HCT116 (cell line): ENCODE measurements at regions not wholly inside any gene's neighbourhood (a gene's known extent, or its start where the extent isn't known, plus 50 kb on each side); places are given as distances from the start of the nearest gene placed in this dataset.
"Not testable (repeated sequence)": the region's sequence is repeated elsewhere in the genome, so short reads cannot be mapped to it uniquely, and the experiment has no call there.

Source experiments
- ATAC-seq: fragments of 200-7000 bp; cut with Tn5 transposase; 2 replicates; pipeline ENCODE4 v1.9.1; 2020; ENCODE audit warnings: mild to moderate bottlenecking, moderate library complexity
- BruUV-seq: library from RNA; stranded (reverse); fragments of 400-500 nt; replicated peaks from 2 replicates; lab custom pipeline; 2021; lab: Mats Ljungman, UMichigan
- CTCF ChIA-PET: fragments of 300-600 bp; sonication (Branson Sonifier 250); formaldehyde crosslinking; loops from one replicate; lab custom pipeline; 2021; ENCODE audit warnings: antibody characterized with exemption; lab: Charles Lee
- POLR2A ChIA-PET: fragments of 300-600, 350-600 bp; sonication (Branson Sonifier 250); formaldehyde crosslinking; loops from one replicate; lab custom pipeline; 2021; ENCODE audit warnings: antibody characterized with exemption; lab: Charles Lee
- RAD21 ChIA-PET, 2 experiments: fragments of 300-600 bp; sonication (Branson Sonifier 250); formaldehyde crosslinking; loops; one replicate each; lab custom pipeline; 2023; ENCODE audit warnings: low total read pairs in 2 of 2; ENCODE audit not compliant: uncharacterized antibody in 2 of 2, unreplicated experiment in 2 of 2, low non-redundant PET in 1 of 2; lab: Charles Lee
- DNase-seq: peaks from one replicate; pipeline ENCODE4 v3.0.0-alpha.2; 2010; ENCODE audit warnings: low read depth, low spot score
- H2AFZ ChIP-seq: fragments of 200-600 bp; shearing (Covaris generic), sonication (generic); 2 replicates; pipeline ENCODE4 v1.6.1; 2017; ENCODE audit warnings: low read depth, mixed run types, mixed read lengths, antibody characterized with exemption, low read length; ENCODE audit not compliant: poor library complexity, severe bottlenecking
- H3K27ac ChIP-seq: 2 replicates; pipeline ENCODE4 v1.5.1; 2012; ENCODE audit warnings: low read depth, low read length
- H3K27me3 ChIP-seq: fragments of 200-600 bp; sonication (generic); 2 replicates; pipeline ENCODE4 v1.6.1; 2016; ENCODE audit warnings: mixed run types, low read length, mixed read lengths; ENCODE audit not compliant: insufficient read depth
- H3K36me3 ChIP-seq, 2 experiments: fragments of 200-500 bp in 1 of 2; fragments of 200-600 bp in 1 of 2; sonication (Bioruptor generic) in 1 of 2; sonication (generic) in 1 of 2; 2 replicates each; pipeline versions ENCODE4 v1.5.1 to v1.6.1; 2014 to 2016; ENCODE audit warnings: low read length in 2 of 2, inconsistent platforms in 1 of 2, mixed read lengths in 1 of 2, mixed run types in 1 of 2; ENCODE audit not compliant: insufficient read depth in 2 of 2, control insufficient read depth in 1 of 2
- H3K4me1 ChIP-seq, 2 experiments: fragments of 200-600 bp in 1 of 2; sonication (generic) in 1 of 2; 2 replicates each; pipeline versions ENCODE4 v1.5.1 to v1.6.1; 2012 to 2017; ENCODE audit warnings: low read length in 2 of 2, inconsistent platforms in 1 of 2, mild to moderate bottlenecking in 1 of 2, mixed read lengths in 1 of 2, mixed run types in 1 of 2, moderate library complexity in 1 of 2; ENCODE audit not compliant: insufficient read depth in 2 of 2, control insufficient read depth in 1 of 2
- H3K4me2 ChIP-seq: fragments of 200-600 bp; sonication (generic); 2 replicates; pipeline ENCODE4 v1.6.1; 2017; ENCODE audit warnings: mixed run types, low read length, mixed read lengths
- H3K4me3 ChIP-seq, 2 experiments: fragments of 200-600 bp in 1 of 2; sonication (generic) in 1 of 2; replicated peaks in 1 of 2; 2 replicates each; pipeline ENCODE4 v1.5.1; 2011 to 2016; ENCODE audit warnings: low read length in 2 of 2, control low read depth in 1 of 2, low read depth in 1 of 2, mild to moderate bottlenecking in 1 of 2, mixed read lengths in 1 of 2, mixed run types in 1 of 2
- H3K79me2 ChIP-seq: fragments of 200-600 bp; sonication (generic); 2 replicates; pipeline ENCODE4 v1.6.1; 2017; ENCODE audit warnings: mild to moderate bottlenecking, mixed run types, low read length, moderate library complexity, mixed read lengths; ENCODE audit not compliant: insufficient read depth
- H3K9ac ChIP-seq: fragments of 200-600 bp; sonication (generic); 2 replicates; pipeline ENCODE4 v1.6.1; 2016; ENCODE audit warnings: low read length, mixed read lengths
- H3K9me2 ChIP-seq: fragments of 200-600 bp; sonication (generic), shearing (Covaris generic); 2 replicates; pipeline ENCODE4 v1.6.1; 2017; ENCODE audit warnings: mixed run types, mild to moderate bottlenecking, moderate library complexity; ENCODE audit not compliant: insufficient read depth
- H3K9me3 ChIP-seq, 2 experiments: fragments of 200-500 bp in 1 of 2; fragments of 200-600 bp in 1 of 2; sonication (Bioruptor generic) in 1 of 2; sonication (generic) in 1 of 2; 2 replicates each; pipeline ENCODE4 v1.6.1; 2014 to 2017; ENCODE audit warnings: low read length in 2 of 2, mixed read lengths in 2 of 2, inconsistent platforms in 1 of 2, low read depth in 1 of 2, mild to moderate bottlenecking in 1 of 2, mixed run types in 1 of 2, moderate library complexity in 1 of 2; ENCODE audit not compliant: control insufficient read depth in 1 of 2, insufficient read depth in 1 of 2
- H4K20me1 ChIP-seq: fragments of 200-600 bp; sonication (generic), shearing (Covaris generic); 2 replicates; pipeline ENCODE4 v1.6.1; 2017; ENCODE audit warnings: mixed run types, mild to moderate bottlenecking, moderate library complexity; ENCODE audit not compliant: insufficient read depth
- CBX3 ChIP-seq: IDR thresholded peaks from 2 replicates; pipeline ENCODE4 v1.6.1; 2012; ENCODE audit warnings: low read depth
- ELF1 ChIP-seq: IDR thresholded peaks from 2 replicates; pipeline ENCODE4 v1.6.1; 2012; ENCODE audit warnings: low read depth, borderline replicate concordance
- EZH2 ChIP-seq: fragments of 200-600 bp; sonication (generic); IDR thresholded peaks from 2 replicates; pipeline ENCODE4 v1.6.1; 2017; ENCODE audit warnings: antibody characterized with exemption, mixed run types
- EZH2phosphoT487 ChIP-seq: fragments of 200-600 bp; IDR thresholded peaks from 2 replicates; pipeline ENCODE4 v1.6.1; 2018; ENCODE audit warnings: antibody characterized with exemption, borderline replicate concordance
- FOSL1 ChIP-seq: IDR thresholded peaks from 2 replicates; pipeline ENCODE4 v1.6.1; 2012; ENCODE audit warnings: low read depth
- JUND ChIP-seq: IDR thresholded peaks from 2 replicates; pipeline ENCODE4 v1.6.1; 2012
- POLR2A ChIP-seq: IDR thresholded peaks from 2 replicates; pipeline ENCODE4 v1.7.0; 2011; ENCODE audit warnings: borderline replicate concordance; ENCODE audit not compliant: insufficient read depth, insufficient read length; ENCODE audit errors: extremely low read depth
- SRF ChIP-seq: IDR thresholded peaks from 2 replicates; pipeline ENCODE4 v1.6.1; 2012; ENCODE audit warnings: low read depth
- TCF7L2 ChIP-seq: IDR thresholded peaks from 2 replicates; pipeline ENCODE4 v1.7.0; 2011; ENCODE audit warnings: borderline replicate concordance, inconsistent platforms; ENCODE audit not compliant: insufficient read depth, insufficient read length; ENCODE audit errors: extremely low read depth
- YY1 ChIP-seq: IDR thresholded peaks from 2 replicates; pipeline ENCODE4 v1.6.1; 2011; ENCODE audit warnings: low read length, low read depth, moderate library complexity, mild to moderate bottlenecking; ENCODE audit not compliant: insufficient replicate concordance; ENCODE audit errors: extremely low read depth
- ZFX ChIP-seq: fragments of 450-650 bp; IDR thresholded peaks from 2 replicates; pipeline ENCODE4 v1.6.1; 2017
- ZNF274 ChIP-seq: fragments of 200-500 bp; sonication (Bioruptor generic); IDR thresholded peaks from 2 replicates; pipeline ENCODE4 v1.6.1; 2014; ENCODE audit warnings: mild to moderate bottlenecking, low read depth, low read length, inconsistent platforms
- intact Hi-C: fragments of 100-400 bp; cut with micrococcal nuclease; formaldehyde crosslinking; loops from 2 replicates; pipeline ENCODE4 v1.10.0; 2022
- TF ChIP-seq, protein P1 (sequence below): IDR thresholded peaks from 2 replicates; pipeline ENCODE4 v1.6.1; 2012
- TF ChIP-seq, protein P2 (sequence below): IDR thresholded peaks from 2 replicates; pipeline ENCODE4 v1.6.1; 2012
- TF ChIP-seq, protein P3 (sequence below): IDR thresholded peaks from 2 replicates; pipeline ENCODE4 v1.6.1; 2011; ENCODE audit warnings: mild to moderate bottlenecking, low read length, moderate library complexity; ENCODE audit not compliant: insufficient replicate concordance; ENCODE audit errors: extremely low read depth

GRCh38 chr3:80914854-80915253, 846.6 kb downstream of the GBE1 start:
- Histone ChIP-seq H4K20me1 (no peaks in the 10 kb centered on the region), H3K79me2 (no peaks in the 10 kb centered on the region), H3K4me1 (no peaks in the 10 kb centered on the region), H3K4me3 (no peak overlapping the region), H3K9me3 (peaks cover 0 to 17% of the 10 kb centered on the region in 2 experiments; a peak in 3 of 4 replicates), H3K9ac (no peak overlapping the region), H3K27me3 (no peaks in the 10 kb centered on the region), H3K36me3 (no peaks in the 10 kb centered on the region), H3K9me2 (no peaks in the 10 kb centered on the region), H3K27ac (no peak overlapping the region), H3K4me2 (no peak overlapping the region), H2AFZ (no peak overlapping the region)
- ATAC-seq (no peak), DNase-seq (no peak)
- intact Hi-C loops: no loop called here
- no peak for TF ChIP-seq EZH2phosphoT487
- no peak for TF ChIP-seq EZH2
- no peak for TF ChIP-seq SRF
- RAD21 ChIA-PET: no interaction called here
- POLR2A ChIA-PET: no interaction called here
- BruUV-seq: no TSS peak
- CTCF ChIA-PET: no interaction called here

- no peaks in the 10 kb centered on the region for H3K9me2 ChIP-seq
- POLR2A ChIA-PET: no interaction called here
- H3K9ac ChIP-seq: no peak overlapping the region
- no peaks in the 10 kb centered on the region for H4K20me1 ChIP-seq
- no TSS peak for BruUV-seq
- no peaks in the 10 kb centered on the region for H3K79me2 ChIP-seq
- no peak overlapping the region for H3K4me3 ChIP-seq
- RAD21 ChIA-PET: no interaction called here
- CTCF ChIA-PET: no interaction called here
- no peaks in the 10 kb centered on the region for H3K4me1 ChIP-seq
- H3K4me2 ChIP-seq: no peak overlapping the region
- H2AFZ ChIP-seq: no peak overlapping the region
- H3K27me3 ChIP-seq: no peaks in the 10 kb centered on the region
- no peak overlapping the region for H3K27ac ChIP-seq
- no peaks in the 10 kb centered on the region for H3K36me3 ChIP-seq
- ATAC-seq (no peak), DNase-seq (no peak)
- H3K9me3 ChIP-seq: peaks cover 4 to 8% of the 10 kb centered on the region in 2 experiments; a peak in 2 of 4 replicates
- intact Hi-C loops: no loop called here
- no peak for TF ChIP-seq ELF1
- TF ChIP-seq FOSL1: no peak
- TF ChIP-seq ZNF274: no peak
- TF ChIP-seq, protein P1, sequence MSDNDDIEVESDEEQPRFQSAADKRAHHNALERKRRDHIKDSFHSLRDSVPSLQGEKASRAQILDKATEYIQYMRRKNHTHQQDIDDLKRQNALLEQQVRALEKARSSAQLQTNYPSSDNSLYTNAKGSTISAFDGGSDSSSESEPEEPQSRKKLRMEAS: no peak
- TF ChIP-seq POLR2A: no peak
- TF ChIP-seq YY1: no peak
- no peak for TF ChIP-seq EZH2phosphoT487
- no peak for TF ChIP-seq ZFX
- no peak for TF ChIP-seq TCF7L2
- TF ChIP-seq, protein P2, sequence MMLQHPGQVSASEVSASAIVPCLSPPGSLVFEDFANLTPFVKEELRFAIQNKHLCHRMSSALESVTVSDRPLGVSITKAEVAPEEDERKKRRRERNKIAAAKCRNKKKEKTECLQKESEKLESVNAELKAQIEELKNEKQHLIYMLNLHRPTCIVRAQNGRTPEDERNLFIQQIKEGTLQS: no peak
- TF ChIP-seq, protein P3, sequence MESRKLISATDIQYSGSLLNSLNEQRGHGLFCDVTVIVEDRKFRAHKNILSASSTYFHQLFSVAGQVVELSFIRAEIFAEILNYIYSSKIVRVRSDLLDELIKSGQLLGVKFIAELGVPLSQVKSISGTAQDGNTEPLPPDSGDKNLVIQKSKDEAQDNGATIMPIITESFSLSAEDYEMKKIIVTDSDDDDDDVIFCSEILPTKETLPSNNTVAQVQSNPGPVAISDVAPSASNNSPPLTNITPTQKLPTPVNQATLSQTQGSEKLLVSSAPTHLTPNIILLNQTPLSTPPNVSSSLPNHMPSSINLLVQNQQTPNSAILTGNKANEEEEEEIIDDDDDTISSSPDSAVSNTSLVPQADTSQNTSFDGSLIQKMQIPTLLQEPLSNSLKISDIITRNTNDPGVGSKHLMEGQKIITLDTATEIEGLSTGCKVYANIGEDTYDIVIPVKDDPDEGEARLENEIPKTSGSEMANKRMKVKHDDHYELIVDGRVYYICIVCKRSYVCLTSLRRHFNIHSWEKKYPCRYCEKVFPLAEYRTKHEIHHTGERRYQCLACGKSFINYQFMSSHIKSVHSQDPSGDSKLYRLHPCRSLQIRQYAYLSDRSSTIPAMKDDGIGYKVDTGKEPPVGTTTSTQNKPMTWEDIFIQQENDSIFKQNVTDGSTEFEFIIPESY: no peak
- no peak for TF ChIP-seq CBX3
- TF ChIP-seq SRF: no peak
- TF ChIP-seq JUND: no peak
Observed at GRCh38 chr3:80898211-80898610, 863.2 kb downstream of the GBE1 start.

DNA sequence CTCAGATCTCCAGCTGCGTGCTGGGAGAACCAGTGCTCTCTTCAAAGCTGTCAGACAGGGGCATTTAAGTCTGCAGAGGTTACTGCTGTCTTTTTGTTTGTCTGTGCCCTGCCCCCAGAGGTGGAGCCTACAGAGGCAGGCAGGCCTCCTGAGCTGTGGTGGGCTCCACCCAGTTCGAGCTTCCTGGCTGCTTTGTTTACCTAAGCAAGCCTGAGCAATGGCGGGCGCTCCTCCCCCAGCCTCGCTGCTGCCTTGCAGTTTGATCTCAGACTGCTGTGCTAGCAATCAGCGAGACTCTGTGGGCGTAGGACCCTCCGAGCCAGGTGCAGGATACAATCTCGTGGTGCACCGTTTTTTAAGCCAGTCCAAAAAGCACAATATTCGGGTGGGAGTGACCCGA, 864.4 kb downstream of the GBE1 start:
- CTCF ChIA-PET, H3K36me3 ChIP-seq, H3K27ac ChIP-seq, H3K9ac ChIP-seq, H2AFZ ChIP-seq, BruUV-seq, H3K9me2 ChIP-seq, ATAC-seq, H4K20me1 ChIP-seq, RAD21 ChIA-PET, H3K79me2 ChIP-seq, H3K4me2 ChIP-seq, H3K4me1 ChIP-seq, intact Hi-C loops, H3K9me3 ChIP-seq, POLR2A ChIA-PET, DNase-seq, H3K4me3 ChIP-seq, H3K27me3 ChIP-seq: not testable (repeated sequence)
